ENCODE measurements at regions not wholly inside any gene's neighbourhood (a gene's known extent, or its start where the extent isn't known, plus 50 kb on each side); places are given as distances from the start of the nearest gene placed in this dataset.
"Not testable (repeated sequence)": the region's sequence is repeated elsewhere in the genome, so short reads cannot be mapped to it uniquely, and the experiment has no call there.

GRCh38 chr13:90826688-90827087 is 520.8 kb upstream of the MIR17HG start:
- no peak for DNase-seq (ENCODE audit: extremely low spot score, insufficient read length, low read depth)
- FAIRE-seq, result no peak

GRCh38 chr13:90830782-90831181 is 516.7 kb upstream of the MIR17HG start:
- FAIRE-seq (no peak), DNase-seq (ENCODE audit: extremely low spot score, insufficient read length, low read depth) (no peak)

GRCh38 chr13:90833951-90834350 is 513.5 kb upstream of the MIR17HG start:
- FAIRE-seq, result no peak
- no peak for DNase-seq (ENCODE audit: extremely low spot score, insufficient read length, low read depth)

GRCh38 chr13:90834700-90835099 is 512.8 kb upstream of the MIR17HG start:
- no peak for FAIRE-seq
- DNase-seq (ENCODE audit: extremely low spot score, insufficient read length, low read depth), result no peak

- DNase-seq (ENCODE audit: extremely low spot score, insufficient read length, low read depth), result no peak
- FAIRE-seq, result no peak
These were observed 511.7 kb upstream of the MIR17HG start for GRCh38 chr13:90835826-90836225.

GRCh38 chr13:90838317-90838960 is 509.0 kb upstream of the MIR17HG start:
- FAIRE-seq (no peak), DNase-seq (ENCODE audit: extremely low spot score, insufficient read length, low read depth) (no peak)

- FAIRE-seq (no peak), DNase-seq (ENCODE audit: extremely low spot score, insufficient read length, low read depth) (no peak)
These were observed 508.4 kb upstream of the MIR17HG start for GRCh38 chr13:90839061-90839460.

- DNase-seq (ENCODE audit: extremely low spot score, insufficient read length, low read depth) (no peak), FAIRE-seq (no peak)
These were observed 500.6 kb upstream of the MIR17HG start for GRCh38 chr13:90846936-90847335.

GRCh38 chr13:90853666-90854065 is 493.8 kb upstream of the MIR17HG start:
- DNase-seq (ENCODE audit: extremely low spot score, insufficient read length, low read depth); FAIRE-seq: not testable (repeated sequence)

GRCh38 chr13:90857921-90858320 is 489.6 kb upstream of the MIR17HG start:
- DNase-seq (ENCODE audit: extremely low spot score, insufficient read length, low read depth), result no peak
- FAIRE-seq, result no peak

- FAIRE-seq (no peak), DNase-seq (ENCODE audit: extremely low spot score, insufficient read length, low read depth) (no peak)
These were observed 481.5 kb upstream of the MIR17HG start for GRCh38 chr13:90866006-90866405.

GRCh38 chr13:90867336-90867683 is 480.2 kb upstream of the MIR17HG start:
- FAIRE-seq (peak; percentile 76), DNase-seq (ENCODE audit: extremely low spot score, insufficient read length, low read depth) (peak; percentile 2)

- DNase-seq (ENCODE audit: extremely low spot score, insufficient read length, low read depth) (no peak), FAIRE-seq (no peak)
These were observed 479.1 kb upstream of the MIR17HG start for GRCh38 chr13:90868321-90868920.

- FAIRE-seq (no peak), DNase-seq (ENCODE audit: extremely low spot score, insufficient read length, low read depth) (no peak)
These were observed 477.9 kb upstream of the MIR17HG start for GRCh38 chr13:90869580-90869979.

- FAIRE-seq (no peak), DNase-seq (ENCODE audit: extremely low spot score, insufficient read length, low read depth) (no peak)
These were observed 474.9 kb upstream of the MIR17HG start for GRCh38 chr13:90872491-90873025.

- DNase-seq (ENCODE audit: extremely low spot score, insufficient read length, low read depth) (no peak), FAIRE-seq (no peak)
These were observed 466.7 kb upstream of the MIR17HG start for GRCh38 chr13:90880790-90881189.

GRCh38 chr13:90882551-90882950 is 464.9 kb upstream of the MIR17HG start:
- DNase-seq (ENCODE audit: extremely low spot score, insufficient read length, low read depth) (no peak), FAIRE-seq (no peak)

GRCh38 chr13:90883592-90883991 is 463.9 kb upstream of the MIR17HG start:
- no peak for FAIRE-seq
- DNase-seq (ENCODE audit: extremely low spot score, insufficient read length, low read depth), result no peak

- FAIRE-seq (no peak), DNase-seq (ENCODE audit: extremely low spot score, insufficient read length, low read depth) (no peak)
These were observed 463.4 kb upstream of the MIR17HG start for GRCh38 chr13:90884066-90884465.

- DNase-seq (ENCODE audit: extremely low spot score, insufficient read length, low read depth), result no peak
- FAIRE-seq, result no peak
These were observed 457.3 kb upstream of the MIR17HG start for GRCh38 chr13:90889906-90890834.

- FAIRE-seq, result no peak
These were observed 456.2 kb upstream of the MIR17HG start for GRCh38 chr13:90891329-90891728.

More at GRCh38 chr13:90891329-90891728, 456.2 kb upstream of the MIR17HG start:
- DNase-seq (ENCODE audit: extremely low spot score, insufficient read length, low read depth), result no peak

All from GM18507 (cell line).